MM.1S (cell line): ENCODE measurements at regions not wholly inside any gene's neighbourhood (a gene's known extent, or its start where the extent isn't known, plus 50 kb on each side); places are given as distances from the start of the nearest gene placed in this dataset.

ENCODE experiments used
- DNase-seq: peaks from one replicate; pipeline ENCODE4 v3.0.0-alpha.2; 2015
- H2AFZ ChIP-seq: fragments of 300-600 bp; sonication (generic); 2 replicates; pipeline ENCODE4 v1.6.0; 2016; ENCODE audit warnings: antibody characterized with exemption, low read length
- H3F3A ChIP-seq: fragments of 300-600 bp; sonication (generic); 2 replicates; pipeline ENCODE4 v1.6.1; 2016; ENCODE audit warnings: mild to moderate bottlenecking, antibody characterized with exemption, low read length, moderate library complexity, mixed read lengths; ENCODE audit not compliant: insufficient read depth
- H3K27ac ChIP-seq: fragments of 300-600 bp; sonication (generic); 2 replicates; pipeline ENCODE4 v1.5.1; 2016; ENCODE audit warnings: mild to moderate bottlenecking, low read length
- H3K27me3 ChIP-seq: fragments of 300-600 bp; sonication (generic); replicated peaks from 2 replicates; pipeline ENCODE4 v1.6.0; 2016; ENCODE audit warnings: low read length; ENCODE audit not compliant: insufficient read depth
- H3K36me3 ChIP-seq: fragments of 300-600 bp; sonication (generic); replicated peaks from 2 replicates; pipeline ENCODE4 v1.6.1; 2016; ENCODE audit warnings: mild to moderate bottlenecking, low read length, mixed read lengths; ENCODE audit not compliant: insufficient read depth
- H3K4me1 ChIP-seq: fragments of 300-600 bp; sonication (generic); 2 replicates; pipeline ENCODE4 v1.6.1; 2016; ENCODE audit warnings: low read length, mixed read lengths
- H3K4me2 ChIP-seq: fragments of 300-600 bp; sonication (generic); 2 replicates; pipeline ENCODE4 v1.6.0; 2016; ENCODE audit warnings: low read depth, low read length
- H3K4me3 ChIP-seq: fragments of 300-600 bp; sonication (generic); 2 replicates; pipeline ENCODE4 v1.5.1; 2016; ENCODE audit warnings: low read length, mixed read lengths
- H3K79me2 ChIP-seq: fragments of 300-600 bp; sonication (generic); 2 replicates; pipeline ENCODE4 v1.6.1; 2016; ENCODE audit warnings: mixed run types, low read length, mixed read lengths
- H3K9ac ChIP-seq: fragments of 300-600 bp; sonication (generic); 2 replicates; pipeline ENCODE4 v1.6.1; 2016; ENCODE audit warnings: low read length, mixed read lengths
- H3K9me2 ChIP-seq: fragments of 300-600 bp; sonication (generic); replicated peaks from 2 replicates; pipeline ENCODE4 v1.6.1; 2016; ENCODE audit warnings: mild to moderate bottlenecking, low read length, mixed read lengths; ENCODE audit not compliant: insufficient read depth
- H3K9me3 ChIP-seq: fragments of 300-600 bp; sonication (generic); replicated peaks from 2 replicates; pipeline ENCODE4 v1.6.1; 2016; ENCODE audit warnings: mild to moderate bottlenecking, low read length, mixed read lengths; ENCODE audit not compliant: insufficient read depth
- H4K20me1 ChIP-seq: fragments of 300-600 bp; sonication (generic); 2 replicates; pipeline ENCODE4 v1.6.1; 2016; ENCODE audit warnings: mild to moderate bottlenecking, low read length, moderate library complexity, mixed read lengths; ENCODE audit not compliant: insufficient read depth
- EZH2 ChIP-seq: fragments of 300-600 bp; sonication (generic); optimal IDR thresholded peaks from 2 replicates; pipeline ENCODE3; 2017; ENCODE audit warnings: low read depth, mild to moderate bottlenecking, antibody characterized with exemption, low read length, mixed read lengths
- EZH2phosphoT487 ChIP-seq: fragments of 300-600 bp; sonication (generic); IDR thresholded peaks from 2 replicates; pipeline ENCODE4 v1.6.1; 2018; ENCODE audit warnings: antibody characterized with exemption, low read length
- TF ChIP-seq, protein P1 (sequence below): fragments of 300-600 bp; sonication (generic); IDR thresholded peaks from 2 replicates; pipeline ENCODE4 v1.5.1; 2016; ENCODE audit warnings: antibody characterized with exemption, low read length, mixed read lengths

DNA sequence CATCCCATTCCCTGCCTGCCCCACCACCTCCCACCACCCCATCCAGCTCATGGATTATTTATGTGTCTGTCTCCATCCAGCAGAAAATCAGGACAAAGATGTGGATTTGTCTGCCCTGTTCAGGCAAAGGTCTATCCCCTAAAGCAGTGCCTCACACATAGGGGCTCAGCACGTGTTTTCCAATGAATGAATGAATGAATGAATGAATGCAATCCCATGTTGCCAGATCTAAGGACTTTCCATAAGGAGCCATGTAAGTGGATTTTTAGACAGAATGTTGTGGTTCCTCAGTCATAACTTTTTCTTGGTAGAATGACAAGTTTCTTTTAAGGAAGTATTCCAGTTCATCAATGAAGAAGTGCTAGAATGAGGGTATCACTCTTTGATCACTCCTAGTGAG is 133.7 kb downstream of the RNASET2 start:
- no peak overlapping the region for H3K9ac ChIP-seq
- TF ChIP-seq, protein P1, sequence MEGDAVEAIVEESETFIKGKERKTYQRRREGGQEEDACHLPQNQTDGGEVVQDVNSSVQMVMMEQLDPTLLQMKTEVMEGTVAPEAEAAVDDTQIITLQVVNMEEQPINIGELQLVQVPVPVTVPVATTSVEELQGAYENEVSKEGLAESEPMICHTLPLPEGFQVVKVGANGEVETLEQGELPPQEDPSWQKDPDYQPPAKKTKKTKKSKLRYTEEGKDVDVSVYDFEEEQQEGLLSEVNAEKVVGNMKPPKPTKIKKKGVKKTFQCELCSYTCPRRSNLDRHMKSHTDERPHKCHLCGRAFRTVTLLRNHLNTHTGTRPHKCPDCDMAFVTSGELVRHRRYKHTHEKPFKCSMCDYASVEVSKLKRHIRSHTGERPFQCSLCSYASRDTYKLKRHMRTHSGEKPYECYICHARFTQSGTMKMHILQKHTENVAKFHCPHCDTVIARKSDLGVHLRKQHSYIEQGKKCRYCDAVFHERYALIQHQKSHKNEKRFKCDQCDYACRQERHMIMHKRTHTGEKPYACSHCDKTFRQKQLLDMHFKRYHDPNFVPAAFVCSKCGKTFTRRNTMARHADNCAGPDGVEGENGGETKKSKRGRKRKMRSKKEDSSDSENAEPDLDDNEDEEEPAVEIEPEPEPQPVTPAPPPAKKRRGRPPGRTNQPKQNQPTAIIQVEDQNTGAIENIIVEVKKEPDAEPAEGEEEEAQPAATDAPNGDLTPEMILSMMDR: no peak
- TF ChIP-seq EZH2: no peak
- TF ChIP-seq EZH2phosphoT487: no peak
- no peaks in the 10 kb centered on the region for H3F3A ChIP-seq
- no peaks in the 10 kb centered on the region for H4K20me1 ChIP-seq
- no peaks in the 10 kb centered on the region for H3K9me2 ChIP-seq
- H2AFZ ChIP-seq: no peak overlapping the region
- H3K27ac ChIP-seq: no peak overlapping the region
- DNase-seq: no peak
- no peak overlapping the region for H3K4me2 ChIP-seq
- no peaks in the 10 kb centered on the region for H3K27me3 ChIP-seq
- no peaks in the 10 kb centered on the region for H3K36me3 ChIP-seq
- H3K4me1 ChIP-seq: no peaks in the 10 kb centered on the region
- no peaks in the 10 kb centered on the region for H3K79me2 ChIP-seq
- no peaks in the 10 kb centered on the region for H3K9me3 ChIP-seq
- H3K4me3 ChIP-seq: no peak overlapping the region

DNA sequence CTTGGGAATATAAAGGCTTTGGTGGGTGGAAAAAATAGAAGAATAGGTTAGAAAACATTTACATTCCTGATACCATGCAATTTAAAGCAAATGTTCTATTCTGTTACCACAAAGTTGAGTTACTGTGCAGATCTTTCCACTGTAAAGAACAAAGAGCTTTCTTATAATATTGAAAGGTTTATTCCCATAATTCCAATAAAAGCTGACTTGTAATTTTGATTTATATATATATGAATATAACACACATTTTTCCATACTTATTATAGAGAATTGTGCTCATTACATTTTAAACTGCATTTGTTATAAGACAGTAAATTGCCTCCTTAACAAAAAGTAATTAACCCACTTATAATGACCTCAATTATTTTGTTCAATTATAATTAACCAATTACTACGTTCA is 135.9 kb downstream of the RNASET2 start:
- Histone ChIP-seq H3K79me2 (no peaks in the 10 kb centered on the region), H3K27me3 (no peaks in the 10 kb centered on the region), H3K4me2 (no peak overlapping the region), H3K9me3 (no peaks in the 10 kb centered on the region), H4K20me1 (no peaks in the 10 kb centered on the region), H3K9ac (no peak overlapping the region), H3K4me1 (no peaks in the 10 kb centered on the region), H3F3A (no peaks in the 10 kb centered on the region), H3K27ac (no peak overlapping the region), H2AFZ (no peak overlapping the region), H3K4me3 (no peak overlapping the region), H3K36me3 (no peaks in the 10 kb centered on the region), H3K9me2 (no peaks in the 10 kb centered on the region)
- no peak for DNase-seq
- TF ChIP-seq EZH2phosphoT487 (no peak), EZH2 (no peak)
- TF ChIP-seq, protein P1: no peak

DNA sequence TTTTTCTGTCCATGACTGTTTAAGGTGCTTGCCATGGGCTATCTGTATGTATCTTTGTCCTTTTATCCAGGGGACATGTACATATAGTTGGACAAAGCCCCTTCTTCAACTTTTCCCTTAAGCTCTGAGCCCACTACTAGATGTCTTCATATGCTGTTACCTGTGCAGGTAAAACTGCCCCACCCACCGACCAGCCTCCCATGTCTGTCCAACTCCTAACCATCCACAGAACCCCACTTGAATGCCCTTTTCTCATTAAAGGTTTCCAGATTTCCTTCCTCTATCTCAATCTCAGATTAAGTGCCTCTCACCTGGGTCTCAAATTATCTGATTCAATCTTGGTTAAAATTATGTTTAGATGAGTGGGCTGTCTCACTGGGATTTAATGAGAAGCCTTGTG is 136.3 kb downstream of the RNASET2 start:
- Histone ChIP-seq H3K9me2 (no peaks in the 10 kb centered on the region), H4K20me1 (no peaks in the 10 kb centered on the region), H3K36me3 (no peaks in the 10 kb centered on the region), H3K4me2 (no peak overlapping the region), H3K9ac (no peak overlapping the region), H2AFZ (no peak overlapping the region), H3K27me3 (no peaks in the 10 kb centered on the region), H3K4me1 (no peaks in the 10 kb centered on the region), H3F3A (no peaks in the 10 kb centered on the region), H3K79me2 (no peaks in the 10 kb centered on the region), H3K4me3 (no peak overlapping the region), H3K27ac (no peak overlapping the region), H3K9me3 (no peaks in the 10 kb centered on the region)
- no peak for DNase-seq
- TF ChIP-seq EZH2: no peak
- TF ChIP-seq, protein P1: no peak
- no peak for TF ChIP-seq EZH2phosphoT487
